EH (cell line): ENCODE measurements at regions not wholly inside any gene's neighbourhood (a gene's known extent, or its start where the extent isn't known, plus 50 kb on each side); places are given as distances from the start of the nearest gene placed in this dataset.
A peak's percentile ranks its signal among the peaks of the same experiment; 100 is the strongest.
"Not testable (repeated sequence)": the region's sequence is repeated elsewhere in the genome, so short reads cannot be mapped to it uniquely, and the experiment has no call there.

Experiments
- DNase-seq: peaks from one replicate; pipeline ENCODE4 v3.0.0-alpha.2; 2015; ENCODE audit warnings: low read depth

- DNase-seq = no peak
Observed at GRCh38 chr1:60665311-60665710, 417.1 kb upstream of the NFIA start.

- DNase-seq = no peak
Observed at GRCh38 chr1:60664086-60664625, 418.2 kb upstream of the NFIA start.

- no peak for DNase-seq
Observed at GRCh38 chr1:60662486-60663044, 419.8 kb upstream of the NFIA start.

- no peak for DNase-seq
Observed at GRCh38 chr1:60657926-60658325, 424.4 kb upstream of the NFIA start.

- no peak for DNase-seq
Observed at GRCh38 chr1:60655679-60656355, 426.5 kb upstream of the NFIA start.

GRCh38 chr1:60640033-60640551 is 442.3 kb upstream of the NFIA start:
- not testable (repeated sequence) for DNase-seq

- DNase-seq = no peak
Observed at GRCh38 chr1:60639287-60639686, 443.1 kb upstream of the NFIA start.

GRCh38 chr1:60637651-60638050 is 444.7 kb upstream of the NFIA start:
- DNase-seq = no peak

- DNase-seq = no peak
Observed at GRCh38 chr1:60636946-60637345, 445.4 kb upstream of the NFIA start.

- no peak for DNase-seq
Observed at GRCh38 chr1:60634106-60634505, 448.3 kb upstream of the NFIA start.

- no peak for DNase-seq
Observed at GRCh38 chr1:60622486-60622885, 459.9 kb upstream of the NFIA start.

GRCh38 chr1:60621368-60621851 is 461.0 kb upstream of the NFIA start:
- no peak for DNase-seq

GRCh38 chr1:60620087-60620486 is 462.3 kb upstream of the NFIA start:
- no peak for DNase-seq

- no peak for DNase-seq
Observed at GRCh38 chr1:60619581-60619980, 462.8 kb upstream of the NFIA start.

- no peak for DNase-seq
Observed at GRCh38 chr1:60615666-60616065, 466.7 kb upstream of the NFIA start.

- DNase-seq = no peak
Observed at GRCh38 chr1:60612790-60613189, 469.6 kb upstream of the NFIA start.

GRCh38 chr1:60606921-60607320 is 475.4 kb upstream of the NFIA start:
- DNase-seq = not testable (repeated sequence)

- no peak for DNase-seq
Observed at GRCh38 chr1:60600532-60600931, 481.8 kb upstream of the NFIA start.

- DNase-seq = no peak
Observed at GRCh38 chr1:60599574-60599973, 482.8 kb upstream of the NFIA start.

GRCh38 chr1:60598041-60598910 is 484.1 kb upstream of the NFIA start:
- no peak for DNase-seq

- peak; percentile 29 for DNase-seq
Observed at GRCh38 chr1:60596791-60597750, 485.3 kb upstream of the NFIA start.
